ENCODE measurements at regions not wholly inside any gene's neighbourhood (a gene's known extent, or its start where the extent isn't known, plus 50 kb on each side); places are given as distances from the start of the nearest gene placed in this dataset.

DNA sequence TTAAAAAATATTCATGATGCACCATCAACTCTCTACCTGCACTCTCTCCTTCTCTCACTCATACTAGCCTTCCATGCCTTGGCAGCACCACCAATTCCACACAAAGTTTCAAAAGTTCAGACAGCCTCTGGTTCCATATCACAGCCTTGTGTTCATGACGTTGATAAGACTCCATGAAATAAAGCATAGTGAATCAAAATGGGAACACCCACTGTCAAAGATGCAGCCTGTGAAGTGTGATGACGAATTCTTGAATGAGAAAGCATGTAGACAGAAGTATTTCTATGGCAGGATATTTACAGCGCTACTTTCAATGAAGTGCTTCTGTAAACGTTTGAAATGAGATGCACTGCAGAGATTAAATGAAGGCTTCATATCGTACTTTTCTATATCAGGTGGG is 77.3 kb upstream of the FERMT1 start:
- TF ChIP-seq GATA2 (IDR thresholded peaks at IDR 0.05; ENCODE audit: low read depth, low read length) (no peak), GATA3 (IDR thresholded peaks at IDR 0.05; ENCODE audit: low read depth, low read length) (no peak)

DNA sequence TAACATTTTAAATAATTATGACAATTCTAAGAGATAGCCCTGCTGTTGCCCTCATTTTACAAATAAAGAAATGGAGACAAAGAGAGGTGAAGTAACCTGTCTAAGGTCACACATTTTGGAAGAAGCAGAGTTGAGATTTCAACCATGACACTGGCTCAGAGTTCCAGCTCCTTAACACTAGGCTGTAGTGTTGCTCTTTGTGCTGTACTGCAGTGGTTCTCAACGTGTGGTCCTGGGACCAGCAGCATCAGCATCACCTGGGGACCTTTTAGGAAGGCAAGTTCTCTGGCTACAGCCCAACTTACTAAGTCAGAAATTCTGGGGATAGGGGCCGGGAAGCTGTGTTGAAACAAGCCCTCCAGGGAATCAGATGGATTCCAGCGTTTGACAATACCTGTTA is 62.4 kb upstream of the FERMT1 start:
- TF ChIP-seq GATA2 (IDR thresholded peaks at IDR 0.05; ENCODE audit: low read depth, low read length) (no peak), GATA3 (IDR thresholded peaks at IDR 0.05; ENCODE audit: low read depth, low read length) (no peak)

DNA sequence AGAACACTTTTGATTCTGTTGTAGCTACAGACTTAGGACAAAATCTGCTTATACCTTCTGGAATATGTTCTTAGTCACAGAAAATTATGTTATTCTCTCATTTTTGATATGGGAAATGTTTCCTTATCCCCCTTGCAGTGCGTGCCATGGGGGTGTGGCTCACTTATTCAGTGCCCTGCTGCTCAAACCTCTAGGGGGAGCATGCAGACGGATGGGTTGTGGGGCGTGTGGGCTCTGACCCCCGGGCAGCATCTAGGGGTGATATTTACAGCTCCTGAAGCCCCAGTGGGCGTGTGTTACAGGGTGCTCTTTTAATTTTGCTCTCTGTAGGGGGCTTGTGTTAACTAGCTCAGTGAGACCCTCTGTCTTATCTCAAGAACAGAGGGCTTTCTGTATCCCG is 61.3 kb upstream of the FERMT1 start:
- TF ChIP-seq GATA3 (IDR thresholded peaks at IDR 0.05; ENCODE audit: low read depth, low read length), result no peak
- TF ChIP-seq GATA2 (IDR thresholded peaks at IDR 0.05; ENCODE audit: low read depth, low read length), result no peak

GRCh38 chr20:6180531-6180930 is 57.7 kb upstream of the FERMT1 start:
- TF ChIP-seq GATA2 (IDR thresholded peaks at IDR 0.05; ENCODE audit: low read depth, low read length), result no peak
- no peak for TF ChIP-seq GATA3 (IDR thresholded peaks at IDR 0.05; ENCODE audit: low read depth, low read length)

- no peak for TF ChIP-seq GATA2 (IDR thresholded peaks at IDR 0.05; ENCODE audit: low read depth, low read length)
- no peak for TF ChIP-seq GATA3 (IDR thresholded peaks at IDR 0.05; ENCODE audit: low read depth, low read length)
Measured at GRCh38 chr20:6178537-6178936, 55.7 kb upstream of the FERMT1 start.

DNA sequence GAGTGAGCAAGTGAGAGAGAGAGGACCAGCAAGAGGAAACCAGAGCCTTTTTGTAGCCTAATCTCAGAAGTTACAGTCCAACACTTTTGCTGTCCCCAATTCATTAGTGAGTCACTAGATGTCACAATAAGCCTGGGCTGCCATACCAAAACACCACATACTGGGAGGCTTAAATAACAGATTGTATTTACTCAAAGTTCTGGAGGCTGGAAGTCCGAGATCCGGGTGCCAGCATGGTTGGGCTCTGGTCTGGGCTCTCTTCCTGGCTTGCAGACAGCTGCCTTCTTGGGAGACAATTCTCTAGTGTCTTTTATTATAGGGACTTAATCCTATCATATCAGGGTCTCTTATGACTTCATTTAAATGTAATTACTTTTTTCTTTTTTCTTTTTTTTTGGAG is 50.7 kb upstream of the FERMT1 start:
- no peak for TF ChIP-seq GATA3 (IDR thresholded peaks at IDR 0.05; ENCODE audit: low read depth, low read length)
- no peak for TF ChIP-seq GATA2 (IDR thresholded peaks at IDR 0.05; ENCODE audit: low read depth, low read length)

Measured in SH-SY5Y (cell line).